Erythroblast (primary cell): ENCODE measurements at regions not wholly inside any gene's neighbourhood (a gene's known extent, or its start where the extent isn't known, plus 50 kb on each side); places are given as distances from the start of the nearest gene placed in this dataset.

Experiments used
- GATA1 ChIP-seq: IDR thresholded peaks from 2 replicates; pipeline ENCODE4 v1.6.1; 2011; ENCODE audit warnings: low read depth, mild to moderate bottlenecking, control low read depth, low read length, moderate library complexity
- POLR2A ChIP-seq: IDR thresholded peaks from 2 replicates; pipeline ENCODE4 v1.6.1; 2011; ENCODE audit warnings: mild to moderate bottlenecking, low read length

DNA sequence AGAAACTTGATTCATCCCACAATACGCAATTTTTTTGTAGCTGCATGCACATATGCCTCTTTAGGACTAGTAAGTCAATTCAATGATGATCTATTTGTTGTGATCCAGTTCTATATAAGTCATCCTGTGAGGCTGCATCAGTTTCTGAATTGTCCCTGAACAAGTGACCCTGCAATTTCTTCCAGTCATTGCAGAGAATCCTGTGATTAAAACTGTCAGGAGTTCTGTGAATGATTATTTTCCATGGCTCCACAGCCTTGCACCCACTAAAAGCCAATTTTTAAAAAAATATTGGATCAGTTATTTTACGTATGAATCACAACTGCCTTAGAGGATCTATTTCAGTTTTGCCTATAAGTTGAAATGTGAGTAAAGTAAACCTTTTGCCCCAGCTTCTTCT is 1585.0 kb upstream of the ACVR2A start:
- TF ChIP-seq POLR2A = no peak
- no peak for TF ChIP-seq GATA1
